Hepatic stellate cell (primary cell): ENCODE measurements at regions not wholly inside any gene's neighbourhood (a gene's known extent, or its start where the extent isn't known, plus 50 kb on each side); places are given as distances from the start of the nearest gene placed in this dataset.
"Not testable (repeated sequence)": the region's sequence is repeated elsewhere in the genome, so short reads cannot be mapped to it uniquely, and the experiment has no call there.

Experiments
- DNase-seq: peaks from one replicate; pipeline ENCODE4 v3.0.0; 2011; ENCODE audit warnings: low spot score

DNA sequence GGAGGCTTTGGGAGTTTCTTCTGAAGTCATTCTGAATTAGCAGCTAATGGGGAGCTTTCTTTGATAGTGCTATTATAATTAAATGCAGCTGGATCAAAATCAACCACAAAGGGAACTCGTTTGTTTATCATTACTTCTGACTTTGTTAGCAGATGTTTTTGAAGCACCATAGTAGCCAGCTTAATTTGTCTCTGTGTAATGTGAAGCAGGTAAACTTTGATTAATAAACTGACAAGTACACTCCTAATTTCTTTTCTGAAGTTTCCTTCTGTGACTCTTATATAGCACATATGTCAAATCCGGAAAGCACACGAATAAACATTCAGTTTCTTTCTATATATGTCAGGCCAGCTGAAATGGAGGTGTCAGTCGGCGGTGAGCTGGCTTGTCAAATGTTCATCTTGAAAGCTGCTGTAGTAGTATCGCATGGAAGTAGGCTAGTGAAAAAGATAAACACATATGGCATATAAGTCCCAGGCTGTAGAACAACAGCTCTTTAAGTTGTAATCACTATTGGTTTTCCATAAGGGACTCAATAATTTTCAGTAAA lies 451.9 kb upstream of the ZEB2 start:
- DNase-seq = no peak

DNA sequence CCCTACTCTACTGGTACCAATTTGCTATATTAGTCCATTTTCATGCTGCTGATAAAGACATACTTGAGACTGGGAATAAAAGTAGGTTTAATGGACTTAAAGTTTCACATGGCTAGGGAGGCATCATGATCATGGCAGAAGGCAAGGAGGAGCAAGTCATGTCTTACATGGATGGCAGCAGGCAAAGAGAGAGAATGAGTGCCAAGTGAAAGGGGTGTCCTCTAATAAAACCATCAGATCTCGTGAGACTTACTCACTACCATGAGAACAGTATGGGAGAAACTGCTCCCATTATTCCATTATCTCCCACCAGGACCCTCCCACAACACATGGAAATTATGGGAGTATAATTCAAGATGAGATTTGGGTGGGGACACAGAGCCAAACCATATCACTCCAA lies 450.5 kb upstream of the ZEB2 start:
- DNase-seq = not testable (repeated sequence)

DNA sequence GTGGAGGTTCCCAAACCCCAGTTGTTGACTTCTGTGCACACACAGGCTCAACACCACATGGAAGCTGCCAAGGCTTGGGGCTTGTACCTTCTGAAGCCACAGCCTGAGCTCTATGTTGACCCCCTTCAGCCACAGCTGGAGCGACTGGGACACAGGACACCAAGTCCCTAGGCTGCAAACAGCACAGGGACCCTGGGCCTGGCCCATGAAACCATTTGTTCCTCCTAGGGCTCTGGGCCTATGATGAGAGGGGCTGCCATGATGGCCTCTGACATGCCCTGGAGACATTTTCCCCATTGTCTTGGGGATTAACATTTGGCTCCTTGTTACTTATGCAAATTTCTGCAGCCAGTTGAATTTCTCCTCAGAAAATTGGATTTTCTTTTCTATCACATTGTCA lies 449.6 kb upstream of the ZEB2 start:
- DNase-seq = not testable (repeated sequence)

DNA sequence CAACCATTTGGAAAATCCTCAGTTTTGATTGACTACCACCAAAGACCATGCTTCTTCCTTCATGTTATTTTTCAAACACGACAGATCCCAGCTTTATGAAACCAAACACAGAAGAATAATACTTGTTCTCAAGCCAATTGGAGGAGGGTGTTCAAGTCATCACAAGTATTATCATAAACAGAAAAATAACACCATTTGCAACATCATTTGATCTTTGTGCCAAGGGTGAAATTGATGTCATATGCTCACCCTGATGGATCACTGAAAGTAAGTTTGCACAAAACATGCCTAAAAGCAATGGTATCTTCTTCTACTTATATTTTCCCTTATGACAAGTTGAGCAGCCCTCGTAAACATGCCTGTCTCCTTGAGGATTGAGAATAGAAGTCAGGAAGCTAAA lies 448.0 kb upstream of the ZEB2 start:
- no peak for DNase-seq

DNA sequence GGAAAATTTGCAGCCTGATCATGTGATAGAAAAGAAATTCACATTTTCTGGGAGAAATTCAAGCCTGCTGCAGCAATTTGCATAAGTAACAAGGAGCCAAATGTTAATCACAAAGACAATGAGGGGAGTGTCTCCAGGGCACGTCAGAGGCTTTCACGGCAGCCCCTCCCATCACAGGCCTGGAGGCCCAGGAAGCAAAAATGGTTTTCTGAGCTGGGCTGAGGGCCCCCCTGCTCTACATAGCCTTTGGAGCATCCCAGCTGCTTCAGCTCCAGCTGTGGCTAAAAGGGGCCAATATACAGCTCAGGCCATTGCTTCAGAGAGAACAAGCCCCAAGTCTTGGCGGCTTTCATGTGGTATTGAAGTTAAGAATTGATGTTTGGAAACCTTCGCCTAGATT lies 445.3 kb upstream of the ZEB2 start:
- DNase-seq = no peak

DNA sequence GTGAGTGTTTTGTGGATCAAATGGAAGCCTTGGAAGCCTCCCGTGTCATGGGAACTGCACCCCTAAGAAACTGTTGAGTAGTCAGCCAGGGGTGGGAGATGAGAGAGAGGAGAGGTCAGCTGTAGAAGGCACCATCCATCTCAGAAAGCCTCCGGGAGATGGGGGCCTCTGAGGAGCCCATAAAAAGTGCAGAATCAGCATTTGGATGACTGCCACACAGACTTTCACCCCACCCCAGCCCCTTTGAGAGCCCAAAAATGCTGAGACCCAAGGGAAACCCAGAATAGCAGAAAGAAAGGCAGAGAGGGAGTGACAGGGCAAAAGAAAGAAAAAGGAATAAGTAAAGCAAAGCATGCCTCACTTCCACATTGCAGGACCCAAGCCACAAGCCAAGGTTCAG lies 443.1 kb upstream of the ZEB2 start:
- DNase-seq = no peak

DNA sequence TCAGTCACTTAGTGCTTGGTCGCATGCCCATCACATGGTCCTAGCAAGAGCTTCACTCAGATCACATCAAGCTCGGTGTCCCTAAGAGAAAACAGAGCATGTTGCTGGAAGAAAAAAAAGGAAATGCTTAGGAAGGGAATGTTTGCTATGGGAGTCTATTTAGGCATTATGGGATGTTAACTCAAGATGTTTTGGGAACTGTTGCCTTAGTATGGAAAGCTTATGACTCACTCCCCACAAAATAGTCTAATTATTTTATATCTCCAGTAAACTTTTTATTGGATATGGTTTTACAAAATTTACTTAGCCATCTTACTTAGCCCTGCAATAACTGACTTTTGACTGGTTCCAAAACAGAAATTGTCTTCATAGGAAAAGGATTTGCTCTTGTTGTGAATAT lies 439.5 kb upstream of the ZEB2 start:
- DNase-seq = no peak

DNA sequence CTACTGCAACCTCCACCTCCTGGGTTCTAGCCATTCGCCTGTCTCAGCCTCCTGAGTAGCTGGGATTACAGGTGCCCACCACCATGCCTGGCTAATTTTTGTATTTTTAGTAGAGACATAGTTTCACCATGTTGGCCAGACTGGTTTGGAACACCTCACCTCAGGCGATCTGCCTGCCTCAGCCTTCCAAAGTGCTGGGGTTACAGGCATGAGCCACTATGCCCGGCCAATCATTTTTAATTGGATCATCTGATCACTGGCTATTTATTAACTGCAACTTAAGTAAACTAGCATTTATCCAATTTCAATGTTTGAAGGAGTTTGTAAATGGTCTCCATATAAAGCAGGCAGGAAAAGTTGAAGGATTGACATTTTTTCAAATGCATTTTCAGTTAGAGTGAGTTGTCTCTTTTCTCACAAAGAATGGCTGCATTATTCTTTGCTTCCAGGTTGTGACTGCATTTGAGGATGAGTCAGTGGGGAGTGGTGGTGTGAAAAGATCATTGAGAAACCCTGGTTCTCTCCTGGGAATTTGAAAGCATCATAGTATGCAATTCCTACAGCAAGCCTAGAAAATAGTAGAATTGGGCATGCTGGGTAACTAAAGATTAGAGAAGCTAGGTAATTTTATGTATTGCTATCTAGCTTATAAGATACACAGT lies 431.1 kb upstream of the ZEB2 start:
- DNase-seq = peak; percentile 51

DNA sequence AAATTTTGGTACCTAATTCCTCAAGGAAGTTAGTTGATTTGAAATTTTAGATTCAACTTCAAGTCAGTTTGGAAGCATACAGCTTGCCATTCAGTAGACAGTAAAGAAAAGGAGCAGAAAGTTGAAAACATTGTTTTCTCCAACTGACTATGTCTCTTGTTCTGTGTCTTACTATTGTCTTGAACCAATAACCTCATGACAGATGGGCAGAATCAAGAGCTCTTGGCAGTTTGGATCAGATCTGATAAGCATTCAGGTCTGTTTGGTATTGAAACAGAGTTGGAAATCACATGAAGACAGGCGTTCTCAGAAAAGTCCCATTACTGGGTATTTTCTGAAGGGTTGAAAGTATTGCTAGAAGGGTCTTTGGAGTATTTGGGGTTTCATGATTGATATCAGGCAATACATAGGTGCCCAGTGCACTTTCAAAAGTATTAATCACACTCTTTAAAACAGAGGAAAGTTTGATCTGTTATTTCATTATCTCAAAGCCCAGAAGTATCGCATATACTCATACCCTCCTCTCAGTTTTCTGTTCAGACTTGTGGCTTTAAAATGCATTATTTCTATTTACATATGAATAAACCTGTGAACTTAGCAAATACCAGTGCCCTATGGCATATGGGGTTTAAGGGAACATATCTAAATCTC lies 428.4 kb upstream of the ZEB2 start:
- no peak for DNase-seq

DNA sequence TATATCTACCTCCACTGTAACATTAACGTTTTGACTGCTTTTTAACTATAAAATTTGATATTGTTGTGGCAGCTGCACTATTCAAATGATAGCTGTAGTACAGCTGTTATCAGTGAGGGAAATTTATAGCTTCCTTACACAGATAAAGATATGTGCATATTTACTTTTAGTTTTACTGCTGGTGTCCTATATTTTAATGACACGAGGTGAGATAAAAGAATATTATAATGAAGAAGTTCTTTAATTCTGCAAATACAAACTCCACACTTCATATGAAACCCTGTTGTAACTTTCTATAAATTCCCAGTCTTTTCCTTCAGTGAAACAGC lies 427.8 kb upstream of the ZEB2 start:
- no peak for DNase-seq

DNA sequence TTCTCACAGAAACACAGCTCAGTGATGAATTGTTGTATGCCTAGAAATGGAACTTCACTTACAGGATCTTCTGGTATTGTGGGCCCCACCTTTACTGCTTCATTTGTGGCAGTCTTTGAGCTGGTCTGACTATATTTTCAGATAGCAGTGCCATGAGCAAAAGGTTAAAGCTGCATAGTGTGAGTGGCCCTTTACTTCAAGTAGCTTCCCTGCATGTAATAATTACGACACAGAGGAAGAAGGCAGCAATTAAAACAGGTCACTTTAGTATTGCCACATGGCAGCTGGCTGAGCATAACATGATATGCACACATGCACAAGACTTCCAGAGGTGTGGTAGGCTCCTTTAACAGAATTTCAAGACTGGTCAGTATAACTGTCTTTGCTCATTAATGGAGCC lies 426.3 kb upstream of the ZEB2 start:
- DNase-seq = no peak

DNA sequence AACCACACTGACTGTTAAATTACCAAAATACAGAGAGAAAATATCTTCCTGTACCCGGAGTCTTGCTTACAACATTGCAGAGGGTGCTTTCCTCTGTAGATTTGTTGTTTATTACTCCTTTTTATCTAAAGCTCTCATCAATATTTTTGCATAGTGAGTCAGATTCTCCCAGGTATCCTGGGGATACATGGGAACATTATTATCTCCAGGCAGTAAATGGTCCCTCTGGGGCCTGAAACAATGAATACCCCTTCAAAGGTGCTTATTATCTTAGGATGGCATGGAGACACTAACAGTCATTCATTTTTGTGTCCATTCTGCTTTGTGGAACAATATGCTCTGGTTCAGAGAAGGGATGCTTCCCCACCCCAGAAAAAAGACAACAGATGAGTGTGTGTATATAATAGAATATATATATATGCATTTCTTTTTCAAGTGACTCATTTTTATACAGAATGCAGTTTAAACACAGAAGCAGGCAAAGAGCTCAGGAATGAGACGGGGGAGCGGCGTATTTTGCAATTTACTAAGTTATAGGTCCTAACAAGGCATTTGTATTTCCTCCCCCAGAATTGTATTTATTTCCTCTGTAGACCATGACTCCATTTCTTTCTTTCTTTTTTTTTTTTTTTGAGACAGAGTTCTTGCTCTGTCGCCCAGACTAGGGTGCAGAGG lies 424.8 kb upstream of the ZEB2 start:
- no peak for DNase-seq

DNA sequence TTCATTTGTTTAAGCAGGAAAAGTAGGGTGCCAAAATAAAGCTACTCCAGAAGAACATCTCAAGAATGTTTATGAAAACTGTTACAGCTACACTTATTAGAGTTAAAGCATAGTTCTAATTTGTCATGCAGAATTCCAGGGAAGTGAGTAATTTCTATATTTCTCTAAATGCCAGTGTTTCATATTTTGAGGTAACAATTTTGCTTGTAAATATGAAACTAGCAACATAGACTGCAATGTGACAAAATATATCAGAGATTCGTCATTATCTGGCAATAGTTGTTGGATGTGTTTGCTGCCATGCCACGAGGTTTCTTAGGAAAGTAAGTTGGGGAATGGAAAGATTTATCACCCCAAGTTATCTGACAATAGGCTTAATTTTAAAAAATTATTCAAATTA lies 424.1 kb upstream of the ZEB2 start:
- DNase-seq = peak; percentile 21

DNA sequence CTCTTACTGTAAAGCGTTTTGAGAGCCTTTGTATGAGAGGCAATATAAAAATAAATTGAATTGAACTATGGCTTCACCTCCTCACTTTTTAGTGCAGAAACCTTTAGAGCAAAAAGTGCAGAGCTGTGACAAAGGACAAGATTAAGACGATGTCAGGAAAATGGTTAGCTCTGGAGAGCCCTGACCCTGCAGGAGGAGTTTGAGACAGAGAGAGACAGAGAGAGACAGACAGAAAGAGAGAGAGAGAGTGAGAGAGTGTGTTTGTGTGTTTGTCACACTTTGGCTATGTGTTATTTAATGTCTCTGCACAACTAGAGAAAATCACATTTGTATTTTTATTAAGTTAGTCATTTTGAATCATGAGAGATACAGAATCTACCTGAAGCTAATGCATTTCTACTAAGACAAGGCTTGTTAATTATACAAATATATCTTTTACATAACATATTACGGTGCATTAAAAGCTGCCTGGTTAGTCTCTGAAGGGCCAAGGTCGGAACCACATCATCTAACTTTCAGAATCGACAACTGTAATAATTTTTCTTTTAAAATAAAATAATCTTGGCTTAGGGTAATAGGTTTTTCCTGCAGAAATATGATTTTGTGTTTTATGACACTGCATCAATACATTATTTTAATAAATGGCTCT lies 423.5 kb upstream of the ZEB2 start:
- no peak for DNase-seq

DNA sequence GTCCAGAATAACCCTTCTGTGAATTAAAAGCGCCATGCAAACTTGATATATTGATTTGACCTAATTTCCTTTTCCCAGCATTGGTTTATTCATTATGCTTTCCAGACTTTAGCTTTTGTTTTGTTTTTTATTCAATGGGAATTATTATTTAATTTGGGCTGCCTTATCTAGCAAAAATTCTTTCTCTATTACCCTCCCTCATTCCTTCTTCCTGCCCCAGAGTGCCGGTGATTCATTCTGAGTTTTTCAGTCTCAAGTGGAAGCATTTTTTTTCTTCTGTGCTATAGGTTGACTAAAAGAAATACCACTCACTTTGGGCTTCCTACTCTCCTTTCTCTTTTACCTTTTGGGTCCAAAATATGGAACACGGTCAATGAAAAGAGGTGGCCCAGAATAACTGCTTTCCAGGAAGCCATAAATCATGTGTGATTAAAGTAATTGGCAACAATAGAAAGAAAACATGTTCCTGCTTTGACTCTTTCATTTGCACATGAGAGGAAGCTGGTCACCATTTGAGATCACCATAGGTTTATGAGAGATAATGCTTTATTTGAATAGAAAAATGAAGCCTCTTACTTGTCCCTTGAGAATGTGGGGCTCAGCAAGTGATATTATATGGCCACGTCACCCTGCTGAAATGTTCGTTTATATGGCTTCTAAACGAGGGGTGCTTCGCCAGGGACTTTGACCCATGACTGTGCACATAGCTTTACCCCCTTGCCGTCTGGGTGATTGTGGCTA lies 422.8 kb upstream of the ZEB2 start:
- peak; percentile 12 for DNase-seq

DNA sequence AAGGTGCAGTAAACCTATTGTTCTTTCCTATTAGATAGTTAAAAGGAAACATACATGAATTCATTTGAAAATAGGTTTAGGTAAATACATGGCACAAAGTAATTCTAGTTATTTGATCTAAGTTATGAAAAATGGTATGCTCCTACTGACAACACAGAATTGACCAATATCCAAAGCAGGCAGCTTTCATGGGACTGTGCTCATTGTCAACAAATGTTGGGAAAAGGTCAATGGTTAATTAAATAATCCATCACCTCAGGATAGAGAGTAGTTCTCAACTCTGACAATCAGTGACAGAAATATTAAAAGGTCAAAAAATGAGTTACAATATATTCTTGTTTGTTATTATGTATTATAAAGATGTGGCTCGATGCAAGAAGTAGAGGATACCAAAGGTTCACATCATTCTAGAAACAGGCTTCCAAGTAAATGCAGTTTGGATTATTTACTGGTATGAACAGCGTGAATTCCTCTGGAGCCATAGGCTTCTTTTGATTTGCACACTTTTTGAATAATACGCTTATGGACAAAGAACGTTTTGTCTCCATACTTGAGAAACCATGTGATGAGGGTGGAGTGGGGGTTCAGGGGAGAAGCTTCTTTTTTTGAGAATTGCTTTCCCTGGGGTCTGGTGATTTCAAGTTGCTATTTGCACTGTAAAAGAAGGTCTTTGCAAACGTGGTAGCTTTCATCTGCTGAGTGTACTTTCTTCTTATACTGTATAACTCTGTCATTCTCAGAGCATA lies 422.0 kb upstream of the ZEB2 start:
- no peak for DNase-seq

DNA sequence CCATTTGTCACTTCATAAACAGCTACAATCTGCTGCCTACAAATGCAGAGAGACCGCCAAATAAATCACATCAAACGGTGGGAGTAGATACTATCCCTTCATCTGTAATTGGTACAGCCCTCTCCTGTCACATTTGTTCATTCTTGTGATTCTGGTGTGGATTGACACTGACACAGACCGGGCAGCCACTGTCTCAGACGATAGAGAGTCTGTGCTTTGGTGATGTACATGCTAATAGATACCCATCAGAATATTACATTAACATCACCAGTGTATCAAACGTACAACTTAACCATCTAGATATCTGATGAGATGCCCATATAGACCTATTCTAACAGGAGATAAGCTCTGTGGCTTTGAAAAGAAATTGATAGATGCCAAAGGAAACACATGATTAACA lies 419.7 kb upstream of the ZEB2 start:
- no peak for DNase-seq

DNA sequence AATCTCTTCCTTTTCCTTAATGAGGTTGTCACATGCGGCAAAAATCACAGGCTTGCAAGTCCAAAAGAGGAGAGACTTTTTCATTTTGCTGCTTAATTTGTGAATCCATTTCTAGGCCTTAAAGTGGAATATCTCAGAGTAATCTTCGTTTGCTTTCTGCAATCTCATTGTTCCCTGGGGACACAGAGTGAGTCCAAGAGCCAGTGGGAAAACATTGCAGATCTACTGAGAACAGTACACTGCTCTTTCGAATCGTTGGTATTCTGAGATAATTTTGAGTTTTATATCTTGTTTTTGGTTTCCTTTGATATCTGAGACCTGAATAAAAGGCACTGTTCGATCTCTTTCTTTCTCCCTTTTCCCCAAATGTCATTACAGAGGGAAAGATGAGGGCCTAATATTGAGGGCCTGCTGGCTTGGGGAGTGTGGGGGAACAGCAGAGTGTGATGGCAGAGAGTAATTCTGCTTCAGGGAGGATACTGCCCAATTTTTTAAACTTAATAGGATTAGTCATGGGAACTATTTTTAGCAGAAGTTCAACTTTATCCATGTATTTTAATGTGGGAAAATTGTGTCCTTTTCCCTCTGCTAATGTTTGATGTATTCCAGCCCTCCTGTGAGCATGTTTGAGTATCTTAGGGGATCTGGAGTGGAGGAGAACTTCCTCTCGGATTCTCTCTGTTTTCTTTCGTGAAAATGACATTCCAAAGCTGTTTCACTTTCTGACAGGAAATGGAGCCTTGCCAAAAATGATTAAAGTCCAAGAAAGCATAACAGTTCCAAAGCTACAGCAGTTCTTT lies 418.2 kb upstream of the ZEB2 start:
- peak; percentile 41 for DNase-seq

DNA sequence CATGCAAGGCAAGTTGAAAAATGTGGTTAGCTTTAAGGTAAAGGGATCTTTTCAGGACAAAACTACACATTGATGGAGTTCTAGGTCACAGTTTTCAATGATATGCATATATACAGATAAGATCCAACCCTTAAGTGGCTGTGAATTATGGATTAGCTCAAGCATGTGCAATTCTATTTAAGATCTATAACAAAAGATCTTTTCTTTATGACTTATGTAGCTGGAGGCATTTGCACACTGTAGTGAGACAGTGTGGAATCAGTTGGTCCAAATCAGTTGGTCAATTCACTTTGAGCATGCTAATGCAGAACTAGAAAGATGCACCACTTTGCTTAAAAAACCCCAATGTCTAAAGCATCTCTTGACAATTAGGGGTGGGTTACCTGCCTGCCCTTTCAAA lies 417.1 kb upstream of the ZEB2 start:
- no peak for DNase-seq

DNA sequence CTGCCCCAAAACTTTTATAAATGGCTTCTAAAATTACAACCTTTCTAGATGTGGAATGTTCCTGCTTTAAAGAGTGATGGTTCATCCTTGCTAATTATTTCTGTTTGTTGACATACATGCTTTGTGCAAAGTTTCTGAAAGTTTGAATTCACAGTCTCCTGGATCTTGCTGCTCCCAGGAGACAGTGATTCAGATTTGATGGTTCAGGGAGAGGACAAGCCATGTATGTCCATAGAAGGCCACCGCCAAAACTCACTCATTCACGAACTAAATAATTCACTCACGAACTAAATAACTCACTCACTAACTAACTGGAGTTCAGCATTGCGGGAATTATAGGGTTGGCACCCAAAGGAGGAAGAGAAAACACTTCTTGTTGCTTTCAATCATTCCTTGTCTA lies 416.5 kb upstream of the ZEB2 start:
- DNase-seq = no peak

DNA sequence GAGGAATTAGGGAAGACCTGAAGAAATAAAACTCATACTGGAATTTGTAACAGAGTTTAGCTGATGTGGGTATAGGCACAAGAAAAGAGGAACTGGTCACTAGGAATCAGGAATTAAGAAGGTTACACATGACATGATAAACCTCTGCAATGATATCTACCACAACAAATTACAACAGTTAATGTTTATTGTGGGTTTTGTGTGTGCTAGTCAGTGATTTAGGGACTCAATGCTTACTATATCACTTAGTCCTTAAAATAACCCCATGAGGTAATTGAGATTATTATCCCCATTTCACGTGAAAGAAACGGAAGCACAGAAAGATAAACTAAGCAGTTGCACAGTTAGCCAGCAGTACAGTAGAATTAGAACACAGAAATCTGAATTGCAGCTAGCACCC lies 415.8 kb upstream of the ZEB2 start:
- no peak for DNase-seq
